DND-41 (cell line): ENCODE measurements at regions not wholly inside any gene's neighbourhood (a gene's known extent, or its start where the extent isn't known, plus 50 kb on each side); places are given as distances from the start of the nearest gene placed in this dataset.

Experiments
- ATAC-seq: fragments of 200-7000 bp; cut with Tn5 transposase; 3 replicates; pipeline ENCODE4 v1.9.1; 2021; ENCODE audit warnings: low read depth; ENCODE audit not compliant: insufficient read depth
- DNase-seq: peaks from one replicate; pipeline ENCODE4 v3.0.0-alpha.2; 2020
- H2AFZ ChIP-seq: 2 replicates; pipeline ENCODE4 v1.6.0; 2012; ENCODE audit warnings: low read depth, low read length
- H3K27ac ChIP-seq: 2 replicates; pipeline ENCODE4 v1.5.1; 2012; ENCODE audit warnings: low read length, inconsistent platforms
- H3K27me3 ChIP-seq: fragments of 200-600 bp; sonication (generic); 2 replicates; pipeline ENCODE4 v1.6.0; 2012; ENCODE audit warnings: low read length, mild to moderate bottlenecking, inconsistent platforms; ENCODE audit not compliant: insufficient read depth, poor library complexity
- H3K36me3 ChIP-seq: 2 replicates; pipeline ENCODE4 v1.5.1; 2012; ENCODE audit warnings: low read length, inconsistent platforms; ENCODE audit not compliant: insufficient read depth
- H3K4me1 ChIP-seq: 2 replicates; pipeline ENCODE4 v1.5.1; 2012; ENCODE audit warnings: mild to moderate bottlenecking, low read length; ENCODE audit not compliant: insufficient read depth
- H3K4me2 ChIP-seq: 2 replicates; pipeline ENCODE4 v1.6.0; 2012; ENCODE audit warnings: mild to moderate bottlenecking, moderate library complexity, low read length, inconsistent platforms; ENCODE audit not compliant: insufficient read depth
- H3K4me3 ChIP-seq, 2 experiments: fragments of 200-600 bp in 1 of 2; shearing (Covaris generic) in 1 of 2; 2 replicates each; pipeline ENCODE4 v1.5.1; 2012 to 2016; ENCODE audit warnings: inconsistent platforms in 2 of 2, low read length in 2 of 2, mild to moderate bottlenecking in 2 of 2, low read depth in 1 of 2, moderate library complexity in 1 of 2
- H3K79me2 ChIP-seq: 2 replicates; pipeline ENCODE4 v1.6.0; 2012; ENCODE audit warnings: low read length, inconsistent platforms; ENCODE audit not compliant: insufficient read depth
- H3K9ac ChIP-seq: 2 replicates; pipeline ENCODE4 v1.6.0; 2012; ENCODE audit warnings: low read depth, mild to moderate bottlenecking, inconsistent platforms, low read length, moderate library complexity
- H3K9me3 ChIP-seq: 2 replicates; pipeline ENCODE4 v1.5.1; 2012; ENCODE audit warnings: low read length, moderate library complexity, mild to moderate bottlenecking, inconsistent platforms; ENCODE audit not compliant: insufficient read depth, severe bottlenecking
- H4K20me1 ChIP-seq: 2 replicates; pipeline ENCODE4 v1.6.0; 2012; ENCODE audit warnings: low read length; ENCODE audit not compliant: insufficient read depth
- CTCF ChIP-seq: IDR thresholded peaks from 2 replicates; pipeline ENCODE4 v1.5.1; 2012; ENCODE audit warnings: borderline replicate concordance, low read length, moderate library complexity, mild to moderate bottlenecking; ENCODE audit not compliant: poor library complexity, severe bottlenecking; ENCODE audit errors: extremely low read depth
- EZH2 ChIP-seq: IDR thresholded peaks from 3 replicates; pipeline ENCODE4 v1.6.1; 2012; ENCODE audit warnings: borderline replicate concordance, low read depth, mild to moderate bottlenecking, moderate library complexity, low read length, inconsistent platforms; ENCODE audit not compliant: severe bottlenecking

- H3K4me3 ChIP-seq: no peak overlapping the region
- no peaks in the 10 kb centered on the region for H3K79me2 ChIP-seq
- H3K9ac ChIP-seq: no peak overlapping the region
- no peaks in the 10 kb centered on the region for H3K36me3 ChIP-seq
- H3K27me3 ChIP-seq: no peaks in the 10 kb centered on the region
- no peak for ATAC-seq
- no peaks in the 10 kb centered on the region for H4K20me1 ChIP-seq
- H3K4me1 ChIP-seq: no peaks in the 10 kb centered on the region
- H2AFZ ChIP-seq: no peak overlapping the region
- no peak overlapping the region for H3K27ac ChIP-seq
- TF ChIP-seq EZH2: no peak
- no peak for TF ChIP-seq CTCF
- no peaks in the 10 kb centered on the region for H3K9me3 ChIP-seq
- no peak for DNase-seq
- no peak overlapping the region for H3K4me2 ChIP-seq
Observed at GRCh38 chr2:16339206-16339605, 326.4 kb downstream of the CYRIA start.

- no peak for TF ChIP-seq EZH2
- no peak for TF ChIP-seq CTCF
- Histone ChIP-seq H4K20me1 (no peaks in the 10 kb centered on the region), H3K4me2 (no peak overlapping the region), H3K27me3 (no peaks in the 10 kb centered on the region), H3K27ac (no peak overlapping the region), H3K79me2 (no peaks in the 10 kb centered on the region), H2AFZ (no peak overlapping the region), H3K9ac (no peak overlapping the region), H3K9me3 (no peaks in the 10 kb centered on the region), H3K4me3 (no peak overlapping the region), H3K4me1 (no peaks in the 10 kb centered on the region), H3K36me3 (no peaks in the 10 kb centered on the region)
- ATAC-seq: no peak
- DNase-seq: no peak
Observed at GRCh38 chr2:16338026-16338425, 327.6 kb downstream of the CYRIA start.

GRCh38 chr2:16336916-16337315 lies 328.7 kb downstream of the CYRIA start:
- Histone ChIP-seq H3K4me3 (no peak overlapping the region), H3K4me2 (no peak overlapping the region), H3K9me3 (no peaks in the 10 kb centered on the region), H3K9ac (no peak overlapping the region), H2AFZ (no peak overlapping the region), H3K27ac (no peak overlapping the region), H3K27me3 (no peaks in the 10 kb centered on the region), H3K4me1 (no peaks in the 10 kb centered on the region), H3K79me2 (no peaks in the 10 kb centered on the region), H3K36me3 (no peaks in the 10 kb centered on the region), H4K20me1 (no peaks in the 10 kb centered on the region)
- ATAC-seq: no peak
- no peak for DNase-seq
- TF ChIP-seq CTCF (no peak), EZH2 (no peak)

GRCh38 chr2:16336491-16336890 lies 329.1 kb downstream of the CYRIA start:
- H3K27ac ChIP-seq: no peak overlapping the region
- H4K20me1 ChIP-seq: no peaks in the 10 kb centered on the region
- H2AFZ ChIP-seq: no peak overlapping the region
- H3K9me3 ChIP-seq: no peaks in the 10 kb centered on the region
- DNase-seq (no peak), ATAC-seq (no peak)
- no peak overlapping the region for H3K4me2 ChIP-seq
- no peaks in the 10 kb centered on the region for H3K79me2 ChIP-seq
- H3K4me3 ChIP-seq: no peak overlapping the region
- H3K9ac ChIP-seq: no peak overlapping the region
- H3K27me3 ChIP-seq: no peaks in the 10 kb centered on the region
- H3K4me1 ChIP-seq: no peaks in the 10 kb centered on the region
- no peaks in the 10 kb centered on the region for H3K36me3 ChIP-seq
- TF ChIP-seq CTCF (no peak), EZH2 (no peak)
